ENCODE measurements at regions not wholly inside any gene's neighbourhood (a gene's known extent, or its start where the extent isn't known, plus 50 kb on each side); places are given as distances from the start of the nearest gene placed in this dataset.
"Not testable (repeated sequence)": the region's sequence is repeated elsewhere in the genome, so short reads cannot be mapped to it uniquely, and the experiment has no call there.

- DNase-seq = no peak
Measured at GRCh38 chr6:14398953-14399352, 281.4 kb downstream of the CD83 start.

- no peak for DNase-seq
Measured at GRCh38 chr6:14399635-14400034, 282.1 kb downstream of the CD83 start.

- no peak for DNase-seq
Measured at GRCh38 chr6:14401246-14401645, 283.7 kb downstream of the CD83 start.

GRCh38 chr6:14406614-14407331 lies 289.2 kb downstream of the CD83 start:
- peak in 1 of 14 donors; percentile 96 for DNase-seq

GRCh38 chr6:14408446-14408845 lies 290.9 kb downstream of the CD83 start:
- peak in 3 of 14 donors; percentile 14 to 99 (median 45) for DNase-seq

- DNase-seq = no peak
Measured at GRCh38 chr6:14412026-14412425, 294.5 kb downstream of the CD83 start.

GRCh38 chr6:14415452-14415851 lies 297.9 kb downstream of the CD83 start:
- DNase-seq = no peak

- no peak for DNase-seq
Measured at GRCh38 chr6:14417377-14417776, 299.8 kb downstream of the CD83 start.

GRCh38 chr6:14419224-14419623 lies 301.7 kb downstream of the CD83 start:
- DNase-seq = not testable (repeated sequence)

GRCh38 chr6:14422061-14422460 lies 304.5 kb downstream of the CD83 start:
- DNase-seq = peak in 1 of 14 donors; percentile 28

- DNase-seq = no peak
Measured at GRCh38 chr6:14422917-14423316, 305.3 kb downstream of the CD83 start.

GRCh38 chr6:14423330-14423729 lies 305.8 kb downstream of the CD83 start:
- no peak for DNase-seq

- no peak for DNase-seq
Measured at GRCh38 chr6:14423955-14424354, 306.4 kb downstream of the CD83 start.

GRCh38 chr6:14425805-14426204 lies 308.2 kb downstream of the CD83 start:
- no peak for DNase-seq

GRCh38 chr6:14426281-14426680 lies 308.7 kb downstream of the CD83 start:
- no peak for DNase-seq

- no peak for DNase-seq
Measured at GRCh38 chr6:14428269-14428668, 310.7 kb downstream of the CD83 start.

- no peak for DNase-seq
Measured at GRCh38 chr6:14429396-14429795, 311.8 kb downstream of the CD83 start.

- DNase-seq = no peak
Measured at GRCh38 chr6:14430218-14430617, 312.6 kb downstream of the CD83 start.

- DNase-seq = no peak
Measured at GRCh38 chr6:14431385-14432330, 314.1 kb downstream of the CD83 start.

GRCh38 chr6:14434916-14435690 lies 317.5 kb downstream of the CD83 start:
- no peak for DNase-seq

- no peak for DNase-seq
Measured at GRCh38 chr6:14436592-14437132, 319.1 kb downstream of the CD83 start.

- no peak for DNase-seq
Measured at GRCh38 chr6:14439419-14439818, 321.8 kb downstream of the CD83 start.

Measured in C1 segment of cervical spinal cord (tissue), 14 donors.